Breast epithelium (tissue), 4 donors: ENCODE measurements at regions not wholly inside any gene's neighbourhood (a gene's known extent, or its start where the extent isn't known, plus 50 kb on each side); places are given as distances from the start of the nearest gene placed in this dataset.

Source experiments
- DNase-seq, 2 donors: peaks; one replicate each; pipeline ENCODE4 v3.0.0-alpha.2; 2019; ENCODE audit warnings: low spot score in 2 of 2
- H3K27ac ChIP-seq, 2 donors: fragments of 200-600 bp; sonication (generic) in 1 of 2; one replicate each; pipeline ENCODE4 v1.5.1; 2016 to 2019; ENCODE audit warnings: mild to moderate bottlenecking in 1 of 2
- H3K27me3 ChIP-seq, 2 donors: fragments of 200-600 bp; sonication (generic) in 1 of 2; one replicate each; pipeline versions ENCODE4 v1.5.1 to v1.6.0; 2017 to 2019; ENCODE audit warnings: control low read depth in 1 of 2, mild to moderate bottlenecking in 1 of 2
- H3K36me3 ChIP-seq: fragments of 200-600 bp; one replicate; pipeline ENCODE4 v1.5.1; 2019
- H3K4me1 ChIP-seq, 2 donors: fragments of 200-600 bp; sonication (generic); one replicate each; pipeline ENCODE4 v1.5.1; 2016 to 2019; ENCODE audit warnings: control low read depth in 1 of 2
- H3K4me3 ChIP-seq, 3 donors: fragments of 200-600 bp; sonication (generic); 1 replicate in 2 of 3; 2 replicates in 1 of 3; pipeline ENCODE4 v1.5.1; 2016 to 2019; ENCODE audit warnings: mild to moderate bottlenecking in 3 of 3, moderate library complexity in 2 of 3
- H3K9me3 ChIP-seq, 2 donors: fragments of 200-600 bp; sonication (generic) in 1 of 2; one replicate each; pipeline ENCODE4 v1.5.1; 2016 to 2019; ENCODE audit warnings: control low read depth in 1 of 2
- CTCF ChIP-seq, 3 donors: fragments of 450-650 bp; IDR thresholded peaks; one replicate each; pipeline ENCODE4 v1.5.1; 2016 to 2017; ENCODE audit warnings: antibody characterized with exemption in 3 of 3, mild to moderate bottlenecking in 3 of 3, moderate library complexity in 3 of 3
- POLR2A ChIP-seq: fragments of 450-650 bp; IDR thresholded peaks from one replicate; pipeline ENCODE4 v1.6.1; 2016; ENCODE audit warnings: antibody characterized with exemption, mild to moderate bottlenecking, moderate library complexity
- POLR2AphosphoS5 ChIP-seq, 3 donors: sonication (generic); formaldehyde crosslinking; IDR thresholded peaks; one replicate each; pipeline ENCODE4 v1.6.1; 2017; ENCODE audit warnings: antibody characterized with exemption in 3 of 3
- intact Hi-C: fragments of 100-400 bp; cut with DNase I; formaldehyde crosslinking; loops from one replicate; pipeline ENCODE4 v1.15.1; 2023; ENCODE audit warnings: low total_unique reads

GRCh38 chr18:22814329-22814703 lies 118.8 kb upstream of the RBBP8 start:
- intact Hi-C loops: no loop called here
- TF ChIP-seq CTCF (IDR thresholded peaks at IDR 0.05) (no peak), POLR2A (no peak), POLR2AphosphoS5 (IDR thresholded peaks at IDR 0.05) (no peak)
- no peaks in the 10 kb centered on the region for H3K36me3 ChIP-seq
- H3K9me3 ChIP-seq: no peaks in the 10 kb centered on the region
- DNase-seq: no peak
- H3K27ac ChIP-seq: peak overlapping the region; percentile 13 to 49
- H3K4me3 ChIP-seq: no peak overlapping the region
- H3K27me3 ChIP-seq: no peaks in the 10 kb centered on the region
- H3K4me1 ChIP-seq: no peaks in the 10 kb centered on the region

GRCh38 chr18:22816266-22817176 lies 116.6 kb upstream of the RBBP8 start:
- no peaks in the 10 kb centered on the region for H3K36me3 ChIP-seq
- H3K4me1 ChIP-seq: no peaks in the 10 kb centered on the region
- TF ChIP-seq POLR2A (no peak), CTCF (IDR thresholded peaks at IDR 0.05) (no peak), POLR2AphosphoS5 (IDR thresholded peaks at IDR 0.05) (no peak)
- no peak for DNase-seq
- H3K4me3 ChIP-seq: no peak overlapping the region
- H3K27ac ChIP-seq: peak overlapping the region in 1 of 2 donors; percentile 30
- no peaks in the 10 kb centered on the region for H3K9me3 ChIP-seq
- H3K27me3 ChIP-seq: no peaks in the 10 kb centered on the region
- intact Hi-C loops: no loop called here

GRCh38 chr18:22817844-22818243 lies 115.3 kb upstream of the RBBP8 start:
- Histone ChIP-seq H3K9me3 (no peaks in the 10 kb centered on the region), H3K4me1 (no peaks in the 10 kb centered on the region), H3K27me3 (no peaks in the 10 kb centered on the region), H3K27ac (no peak overlapping the region), H3K4me3 (no peak overlapping the region), H3K36me3 (no peaks in the 10 kb centered on the region)
- intact Hi-C loops: no loop called here
- TF ChIP-seq POLR2A (no peak), POLR2AphosphoS5 (IDR thresholded peaks at IDR 0.05) (no peak)
- no peak for DNase-seq

GRCh38 chr18:22822024-22822423 lies 111.1 kb upstream of the RBBP8 start:
- H3K4me1 ChIP-seq: no peaks in the 10 kb centered on the region
- TF ChIP-seq CTCF (IDR thresholded peaks at IDR 0.05) (no peak), POLR2AphosphoS5 (IDR thresholded peaks at IDR 0.05) (peak in 1 of 3 donors; percentile 56)

GRCh38 chr18:22822841-22823508 lies 110.2 kb upstream of the RBBP8 start:
- H3K36me3 ChIP-seq: no peaks in the 10 kb centered on the region
- no peak for DNase-seq
- H3K9me3 ChIP-seq: no peaks in the 10 kb centered on the region
- no peak for TF ChIP-seq CTCF (IDR thresholded peaks at IDR 0.05)
- no peak for TF ChIP-seq POLR2A
- TF ChIP-seq POLR2AphosphoS5 (IDR thresholded peaks at IDR 0.05): no peak
- intact Hi-C loops: no loop called here
- no peaks in the 10 kb centered on the region for H3K27me3 ChIP-seq
- H3K27ac ChIP-seq: peak overlapping the region; percentile 70 to 76
- no peaks in the 10 kb centered on the region for H3K4me1 ChIP-seq
- H3K4me3 ChIP-seq: no peak overlapping the region

More at GRCh38 chr18:22822024-22822423, 111.1 kb upstream of the RBBP8 start:
- peak in 1 of 2 donors; percentile 72 for DNase-seq
- intact Hi-C loops: no loop called here
- H3K4me3 ChIP-seq: no peak overlapping the region
- no peaks in the 10 kb centered on the region for H3K27me3 ChIP-seq
- H3K36me3 ChIP-seq: no peaks in the 10 kb centered on the region
- peak overlapping the region; percentile 70 to 76 for H3K27ac ChIP-seq
- no peaks in the 10 kb centered on the region for H3K9me3 ChIP-seq
